Esophagus squamous epithelium (tissue), 4 donors: ENCODE measurements at regions not wholly inside any gene's neighbourhood (a gene's known extent, or its start where the extent isn't known, plus 50 kb on each side); places are given as distances from the start of the nearest gene placed in this dataset.

ENCODE experiments used
- POLR2A ChIP-seq, 4 donors: fragments of 450-650 bp; IDR thresholded peaks; one replicate each; pipeline ENCODE4 v1.6.1; 2017; ENCODE audit warnings: antibody characterized with exemption in 4 of 4, mild to moderate bottlenecking in 4 of 4, moderate library complexity in 3 of 4
- TF ChIP-seq, protein P1 (sequence below), 6 experiments: fragments of 450-650 bp in 4 of 6; fragments of 200-600 bp in 2 of 6; sonication (generic) in 2 of 6; IDR thresholded peaks; one replicate each; pipeline ENCODE4 v1.5.1; 2016 to 2019; ENCODE audit warnings: antibody characterized with exemption in 6 of 6, mild to moderate bottlenecking in 4 of 6, moderate library complexity in 4 of 6

- TF ChIP-seq, protein P1, sequence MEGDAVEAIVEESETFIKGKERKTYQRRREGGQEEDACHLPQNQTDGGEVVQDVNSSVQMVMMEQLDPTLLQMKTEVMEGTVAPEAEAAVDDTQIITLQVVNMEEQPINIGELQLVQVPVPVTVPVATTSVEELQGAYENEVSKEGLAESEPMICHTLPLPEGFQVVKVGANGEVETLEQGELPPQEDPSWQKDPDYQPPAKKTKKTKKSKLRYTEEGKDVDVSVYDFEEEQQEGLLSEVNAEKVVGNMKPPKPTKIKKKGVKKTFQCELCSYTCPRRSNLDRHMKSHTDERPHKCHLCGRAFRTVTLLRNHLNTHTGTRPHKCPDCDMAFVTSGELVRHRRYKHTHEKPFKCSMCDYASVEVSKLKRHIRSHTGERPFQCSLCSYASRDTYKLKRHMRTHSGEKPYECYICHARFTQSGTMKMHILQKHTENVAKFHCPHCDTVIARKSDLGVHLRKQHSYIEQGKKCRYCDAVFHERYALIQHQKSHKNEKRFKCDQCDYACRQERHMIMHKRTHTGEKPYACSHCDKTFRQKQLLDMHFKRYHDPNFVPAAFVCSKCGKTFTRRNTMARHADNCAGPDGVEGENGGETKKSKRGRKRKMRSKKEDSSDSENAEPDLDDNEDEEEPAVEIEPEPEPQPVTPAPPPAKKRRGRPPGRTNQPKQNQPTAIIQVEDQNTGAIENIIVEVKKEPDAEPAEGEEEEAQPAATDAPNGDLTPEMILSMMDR (IDR thresholded peaks at IDR 0.05), result no peak
- TF ChIP-seq POLR2A (IDR thresholded peaks at IDR 0.05), result no peak
These were observed 876.0 kb downstream of the EPHA3 start for GRCh38 chr3:89983449-89983848.
